GM12873 (cell line): ENCODE measurements at regions not wholly inside any gene's neighbourhood (a gene's known extent, or its start where the extent isn't known, plus 50 kb on each side); places are given as distances from the start of the nearest gene placed in this dataset.

Experiments used
- CTCF ChIP-seq: IDR thresholded peaks from 2 replicates; pipeline ENCODE4 v1.5.1; 2012; ENCODE audit warnings: low read depth, mild to moderate bottlenecking, moderate library complexity, low read length, control low read depth; ENCODE audit not compliant: insufficient read depth; ENCODE audit errors: missing control alignments

DNA sequence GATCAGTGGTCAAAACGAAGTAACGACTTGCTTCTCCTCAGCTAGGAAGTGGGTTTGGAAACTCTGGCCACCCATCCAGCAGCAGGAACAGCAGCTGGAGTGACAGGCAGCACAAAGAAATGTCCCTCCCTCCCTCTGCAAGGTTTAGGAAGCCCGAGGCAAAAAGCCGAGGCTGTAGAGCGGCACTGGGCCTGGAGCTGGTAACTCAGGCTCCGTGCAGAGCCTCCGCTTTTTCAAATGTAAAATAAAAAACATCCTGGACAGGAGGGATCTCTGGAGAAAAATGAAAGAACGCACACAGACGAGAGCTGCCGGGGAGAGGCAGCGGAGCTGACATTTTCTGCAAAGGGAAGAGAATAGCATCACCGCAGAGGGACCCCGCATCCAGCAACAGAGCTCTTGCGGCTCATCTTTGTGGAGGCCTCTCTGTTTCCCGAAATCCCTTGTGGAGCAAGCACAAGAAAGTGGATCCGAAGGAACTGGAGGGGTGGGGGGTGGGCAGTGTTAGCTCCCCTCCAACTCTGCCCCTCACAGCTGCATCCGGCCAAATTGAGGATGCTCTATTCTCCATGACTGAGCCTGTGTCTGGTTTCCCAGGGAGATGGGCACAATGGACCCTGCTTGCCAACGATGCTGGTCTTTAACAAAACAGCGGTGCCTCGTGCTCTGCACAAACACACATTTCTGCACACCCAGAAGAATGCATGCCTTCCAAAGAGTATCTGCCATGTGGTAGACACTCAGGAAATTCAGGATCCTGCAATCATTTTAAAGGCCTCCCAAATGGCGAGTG is 335.5 kb upstream of the ZFHX3 start:
- no peak for TF ChIP-seq CTCF

DNA sequence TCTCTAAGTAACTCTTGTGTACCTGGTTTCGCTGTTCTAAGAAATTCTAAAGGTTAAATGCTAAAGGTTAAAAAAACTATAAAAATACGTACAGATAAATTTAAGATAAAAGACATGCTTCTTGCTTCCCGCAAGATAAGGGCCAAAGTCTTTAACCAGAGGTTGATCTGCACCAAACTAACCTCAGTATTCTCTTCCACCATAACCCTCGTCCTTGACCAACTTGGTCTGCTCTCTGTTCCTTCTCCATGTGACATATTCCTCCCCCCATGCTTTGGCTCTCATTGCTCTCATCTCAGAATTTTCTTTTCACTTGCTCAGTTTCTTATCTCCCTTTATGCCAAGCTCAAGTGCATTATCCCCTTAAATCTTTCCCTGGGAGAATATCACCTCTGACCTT is 330.5 kb upstream of the ZFHX3 start:
- TF ChIP-seq CTCF, result no peak

DNA sequence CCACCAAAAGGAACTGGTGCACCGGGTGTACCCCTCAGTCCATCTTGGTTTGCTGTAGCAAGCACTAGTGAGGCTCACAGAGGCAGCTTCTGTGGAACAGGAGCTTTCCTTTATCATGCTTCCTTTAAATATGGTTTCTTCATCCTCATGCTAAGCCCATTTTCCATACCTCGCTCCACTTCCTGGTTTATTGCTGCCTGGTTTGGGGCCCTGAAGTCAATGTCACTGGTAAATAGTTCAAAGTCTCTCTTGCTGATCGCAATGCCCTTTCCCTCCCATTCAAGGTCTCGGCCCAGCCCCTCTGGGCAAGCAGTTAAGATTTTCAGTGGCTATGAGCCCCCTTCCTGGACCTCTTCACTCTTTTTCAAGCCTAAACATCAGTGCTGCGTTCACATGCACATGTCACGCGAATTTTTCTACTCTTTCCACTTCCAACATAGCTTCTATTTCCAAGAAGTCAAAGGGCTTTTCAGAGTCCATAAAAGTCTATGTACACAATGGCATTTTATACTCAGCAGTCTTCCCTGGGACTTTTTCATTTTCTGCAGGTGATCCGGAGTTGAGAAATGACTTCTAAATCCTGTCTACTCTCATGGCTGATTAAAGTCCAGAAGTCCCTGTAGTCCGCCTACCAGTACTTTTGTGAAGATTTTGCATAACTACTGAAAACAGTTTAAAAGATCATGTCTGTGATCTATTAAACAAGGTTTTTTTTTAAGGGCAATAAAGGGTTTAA is 323.8 kb upstream of the ZFHX3 start:
- TF ChIP-seq CTCF, result no peak

DNA sequence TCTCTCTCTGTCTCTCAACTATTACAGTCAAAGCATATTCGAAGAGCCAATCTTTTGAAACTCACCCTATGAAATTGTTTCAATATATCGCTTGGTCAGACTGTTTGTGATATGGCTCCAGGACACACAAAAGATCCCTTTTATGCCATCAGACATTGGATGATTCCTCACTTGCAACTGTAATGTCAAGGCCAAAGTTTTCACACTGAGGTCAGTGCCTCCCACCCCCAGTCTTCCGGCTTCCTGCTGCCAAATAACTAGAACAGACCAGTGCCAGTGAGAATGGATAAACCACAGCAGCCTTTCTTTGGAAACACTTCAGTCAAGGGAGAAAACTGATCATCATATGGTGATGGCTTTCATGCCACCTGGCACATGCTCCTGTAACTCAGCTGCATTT is 321.9 kb upstream of the ZFHX3 start:
- TF ChIP-seq CTCF, result no peak

GRCh38 chr16:73368715-73369114 is 320.8 kb upstream of the ZFHX3 start:
- no peak for TF ChIP-seq CTCF

DNA sequence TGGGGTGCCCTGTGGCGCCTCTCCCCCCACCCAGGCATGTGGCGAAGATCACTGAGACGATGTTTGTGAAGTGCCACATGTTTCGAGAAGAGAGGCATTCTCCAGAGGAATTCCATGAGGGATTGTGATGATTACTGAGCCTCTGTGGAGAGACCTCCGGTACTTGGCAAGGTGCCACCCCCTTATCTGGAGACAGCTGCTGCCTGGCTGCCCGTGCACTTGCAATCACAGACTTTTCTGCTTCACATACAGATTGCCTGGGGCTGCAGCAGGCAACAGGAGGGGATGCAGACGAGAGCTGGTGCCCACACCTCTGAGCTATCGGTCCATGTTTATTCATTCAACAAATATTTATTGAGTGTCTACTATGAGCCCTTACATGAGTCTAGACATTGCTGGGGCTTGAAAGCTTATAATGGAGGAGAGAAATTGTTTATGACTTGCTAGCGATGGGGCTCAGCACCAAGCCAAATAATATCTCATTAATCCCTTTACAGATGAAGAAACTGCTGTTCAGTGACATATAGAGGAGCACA is 317.2 kb upstream of the ZFHX3 start:
- no peak for TF ChIP-seq CTCF

DNA sequence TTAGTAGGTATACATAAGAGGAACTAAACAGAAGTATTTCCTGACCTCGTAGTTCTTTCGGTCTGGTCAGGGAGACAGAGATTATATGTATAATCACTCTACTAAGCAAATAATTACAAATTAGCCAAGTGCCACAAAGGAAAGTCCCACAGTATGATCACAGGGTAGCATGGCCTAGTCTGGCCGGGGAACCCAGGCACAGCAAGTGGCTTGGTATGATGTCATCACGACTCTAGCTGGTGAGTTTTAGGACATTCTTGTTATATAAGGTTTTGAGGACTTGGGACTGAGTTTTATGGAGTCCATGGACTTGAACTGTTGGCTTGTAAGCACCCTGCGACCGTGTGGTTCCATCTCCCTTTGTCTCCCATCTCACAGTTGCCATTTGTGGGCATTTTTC is 316.5 kb upstream of the ZFHX3 start:
- TF ChIP-seq CTCF, result no peak
